ENCODE measurements at regions not wholly inside any gene's neighbourhood (a gene's known extent, or its start where the extent isn't known, plus 50 kb on each side); places are given as distances from the start of the nearest gene placed in this dataset.
A peak's percentile ranks its signal among the peaks of the same experiment; 100 is the strongest.

DNA sequence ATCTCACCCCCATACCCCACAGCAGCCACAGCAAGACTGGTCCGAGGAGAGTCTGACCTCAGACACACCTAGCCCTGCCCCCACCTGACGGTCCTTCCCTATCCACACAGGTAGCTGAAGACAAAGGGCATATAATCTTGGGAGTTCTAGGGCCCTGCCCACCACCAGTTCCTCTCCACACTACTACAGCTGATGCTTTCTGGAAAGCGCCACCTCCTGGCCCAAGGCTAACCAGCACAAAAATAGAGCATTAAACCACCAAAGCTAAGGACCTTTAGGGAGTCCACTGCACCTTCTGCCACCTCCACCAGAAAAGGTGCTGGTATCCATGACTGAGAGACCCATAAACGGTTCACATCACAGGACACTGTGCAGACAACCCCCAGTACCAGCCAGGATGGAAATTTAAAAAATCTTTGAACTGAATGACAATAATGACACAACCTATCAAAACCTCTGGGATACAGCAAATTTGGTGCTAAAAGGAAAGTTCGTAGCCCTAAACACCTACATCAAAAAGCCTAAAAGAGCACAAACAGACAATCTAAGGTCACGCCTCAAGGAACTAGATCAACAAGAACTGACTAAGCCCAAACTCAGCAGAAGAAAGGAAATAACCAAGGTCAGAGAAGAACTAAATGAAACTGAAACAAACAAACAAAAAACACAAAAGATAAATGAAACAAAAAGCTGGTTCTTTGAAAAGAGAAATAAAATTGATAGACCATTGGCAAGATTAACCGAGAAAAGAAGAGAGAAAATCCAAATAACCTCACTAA is 122.1 kb upstream of the TPRG1 start:
- no peak for DNase-seq

GRCh38 chr3:189053322-189053721 is 118.4 kb upstream of the TPRG1 start:
- no peak for DNase-seq

DNA sequence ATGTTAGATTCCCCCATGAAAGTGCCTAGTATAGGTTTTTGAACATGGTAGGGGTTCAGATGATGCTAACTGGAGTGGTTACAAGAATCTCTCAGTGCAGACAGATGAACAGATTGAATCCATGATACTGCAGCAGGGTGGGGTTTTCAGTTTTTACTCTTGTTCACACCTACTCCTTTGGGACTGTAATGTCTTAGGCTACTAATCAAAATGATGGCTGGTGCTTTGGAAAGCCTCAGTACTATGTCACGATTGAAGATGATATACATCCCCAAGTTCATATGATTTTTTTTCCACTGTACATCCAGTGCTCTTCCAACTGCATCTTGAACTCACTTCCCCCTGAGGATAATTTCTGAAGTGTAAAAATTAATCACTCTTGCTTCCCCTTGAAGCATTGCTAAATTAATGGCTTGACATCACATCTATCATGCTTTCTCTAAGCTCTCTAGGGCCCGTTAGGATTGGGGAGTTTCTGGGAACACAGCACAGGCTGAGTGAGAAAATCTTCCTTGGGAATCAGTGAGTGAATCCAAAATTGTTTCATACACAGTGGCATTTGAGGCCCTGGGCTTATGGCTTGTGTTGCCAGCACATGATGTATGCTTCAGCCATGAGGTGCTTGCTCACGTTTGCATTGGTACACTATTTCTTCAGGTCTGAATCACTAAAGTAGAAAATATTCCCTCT is 115.0 kb upstream of the TPRG1 start:
- no peak for DNase-seq

DNA sequence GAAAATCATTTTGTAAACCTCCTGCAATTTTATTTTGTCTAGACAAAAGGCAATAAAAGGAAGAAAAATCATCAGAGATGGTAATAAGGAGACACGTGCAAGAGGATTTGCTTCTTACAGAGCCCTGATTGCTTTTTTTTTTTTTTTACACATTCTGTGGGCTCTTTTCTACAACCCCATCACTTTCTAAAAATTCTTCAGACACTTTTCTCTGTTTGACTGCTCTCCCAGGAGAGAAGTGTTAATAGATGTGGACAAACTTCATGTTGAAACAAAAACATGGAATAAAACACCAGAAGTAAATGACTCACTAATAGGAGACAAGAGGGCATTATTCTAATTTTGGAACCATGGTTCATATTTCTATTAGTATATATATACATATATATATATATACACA is 114.4 kb upstream of the TPRG1 start:
- DNase-seq = no peak

DNA sequence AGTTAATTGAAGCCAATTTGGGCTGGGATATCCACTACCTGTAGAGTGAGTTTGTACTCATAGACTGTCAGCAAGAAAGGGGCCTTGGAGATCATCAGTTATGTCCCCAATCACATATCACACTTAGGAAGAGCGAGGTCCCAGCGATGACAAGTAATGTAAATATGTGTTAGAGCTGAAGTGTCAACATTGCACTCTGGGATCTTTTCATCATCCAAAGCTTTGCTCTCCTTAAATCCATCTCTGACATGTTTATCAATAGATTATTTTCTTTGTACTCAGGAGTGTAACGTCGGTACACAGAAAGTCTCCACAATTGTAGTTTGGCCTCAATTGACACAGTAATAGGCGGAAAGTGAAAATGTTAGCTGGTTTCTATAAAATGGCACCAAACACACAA is 113.7 kb upstream of the TPRG1 start:
- DNase-seq = no peak

- no peak for DNase-seq
Observed at GRCh38 chr3:189070965-189071364, 100.8 kb upstream of the TPRG1 start.

DNA sequence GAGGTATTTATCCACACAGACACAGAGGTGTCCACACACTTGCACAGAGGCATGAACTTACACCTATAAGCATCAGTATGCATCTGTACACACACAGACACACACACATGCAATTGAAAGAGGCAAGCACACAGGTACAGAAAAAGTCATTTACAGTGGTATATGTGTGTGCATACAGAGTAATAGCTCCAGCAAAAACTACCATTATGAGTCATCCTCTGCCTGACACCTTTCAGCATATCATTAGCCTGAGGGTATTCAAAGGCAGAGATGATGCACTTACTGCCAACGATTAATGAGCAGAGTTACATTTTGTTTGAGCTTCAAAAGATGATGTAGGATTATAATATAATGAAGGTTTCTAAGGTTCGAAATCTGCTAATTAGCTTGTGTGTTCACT is 100.3 kb upstream of the TPRG1 start:
- peak in 1 of 2 experiments; percentile 28 for DNase-seq

DNA sequence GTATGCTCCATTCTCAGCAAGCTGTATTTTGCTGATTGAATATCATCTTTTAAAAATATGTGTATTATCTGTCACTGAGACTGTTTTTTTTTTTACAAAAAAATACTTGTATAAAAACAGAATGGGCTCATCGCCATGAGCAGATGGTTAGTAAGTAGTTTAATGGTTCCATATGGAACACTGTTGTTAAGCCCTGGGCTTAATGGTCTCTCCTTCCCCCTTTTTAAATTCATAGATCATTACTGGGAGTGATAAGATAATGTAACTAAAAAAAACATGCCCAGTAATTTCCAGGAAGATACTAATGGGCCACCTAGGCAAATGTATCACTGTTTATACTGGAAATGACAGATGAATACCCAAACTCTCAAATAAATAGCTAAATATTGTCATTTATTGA is 95.3 kb upstream of the TPRG1 start:
- peak; percentile 74 to 91 for DNase-seq

DNA sequence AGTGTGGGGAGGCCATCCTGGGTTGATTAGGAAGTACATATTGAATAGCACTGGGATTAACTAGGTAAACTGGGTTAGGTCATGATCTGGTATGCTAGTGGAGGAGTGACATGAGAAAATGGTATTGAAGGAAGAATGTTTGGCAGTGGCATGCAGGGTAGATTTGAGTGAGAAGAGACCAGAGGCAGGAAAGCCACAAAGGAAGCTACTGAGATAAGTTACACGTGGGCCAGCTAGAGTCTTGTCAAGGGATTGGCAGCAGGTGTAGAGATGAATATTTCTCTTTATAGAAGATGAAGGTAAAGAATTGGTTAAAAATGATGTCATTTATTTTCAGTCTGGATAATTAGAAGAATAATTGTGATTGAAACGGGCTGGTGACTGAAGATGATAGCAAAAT is 91.0 kb upstream of the TPRG1 start:
- no peak for DNase-seq

DNA sequence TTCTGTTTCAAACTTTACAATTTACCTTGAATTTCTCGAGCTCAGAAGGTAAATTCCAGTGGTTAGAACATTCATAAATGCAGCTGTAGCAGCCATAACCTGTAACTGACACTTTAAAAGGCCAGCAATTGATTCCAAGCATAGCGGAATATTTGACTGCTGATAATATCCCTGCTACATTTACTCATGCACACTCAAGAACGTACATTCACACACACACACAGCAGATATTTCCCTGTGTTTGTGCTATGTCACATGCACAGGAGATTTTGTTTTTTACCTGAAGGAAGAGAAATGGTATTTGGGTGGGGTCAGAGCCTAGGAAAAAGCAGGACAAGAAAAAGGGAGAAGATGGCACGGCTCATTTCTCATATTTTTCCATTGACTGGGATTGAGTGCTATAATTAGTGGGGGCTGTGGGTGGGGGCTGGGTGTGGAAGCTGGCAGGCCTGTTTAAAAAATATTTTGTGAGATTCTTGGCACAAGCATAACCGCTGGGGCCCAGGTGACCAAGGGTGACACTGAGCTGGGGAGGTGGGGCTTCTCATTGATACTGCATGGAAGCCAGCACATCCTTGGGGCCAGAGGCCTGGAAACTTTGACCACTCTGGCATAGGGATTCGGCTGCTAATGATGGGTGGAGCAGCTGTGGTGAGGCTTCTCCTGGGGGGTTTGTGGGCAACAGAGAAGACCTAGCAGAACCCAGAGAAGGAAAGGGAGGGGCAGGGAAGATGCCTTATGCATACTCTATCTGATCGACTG is 88.9 kb upstream of the TPRG1 start:
- DNase-seq = no peak

- DNase-seq = no peak
Observed at GRCh38 chr3:189084620-189085019, 87.2 kb upstream of the TPRG1 start.

DNA sequence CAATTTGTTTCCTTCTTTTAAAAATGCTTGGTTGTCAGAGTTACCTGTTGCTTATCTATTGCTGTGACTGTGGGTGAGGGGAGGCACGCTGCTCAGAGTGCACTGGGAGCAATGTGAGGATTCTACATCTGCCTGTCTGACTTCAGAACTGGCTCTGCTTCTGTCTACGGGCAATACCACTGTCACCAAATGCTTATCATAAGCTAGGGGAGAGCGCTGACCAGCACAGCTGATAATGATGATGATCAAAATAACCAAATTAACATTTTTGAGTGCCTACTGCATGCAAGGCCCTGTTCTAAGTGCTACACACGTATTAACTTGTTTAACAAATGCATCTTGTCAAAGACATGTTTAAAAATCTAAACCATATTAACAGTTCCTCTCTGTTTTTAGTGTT is 79.2 kb upstream of the TPRG1 start:
- DNase-seq = no peak

- DNase-seq = no peak
Observed at GRCh38 chr3:189094539-189094938, 77.2 kb upstream of the TPRG1 start.

DNA sequence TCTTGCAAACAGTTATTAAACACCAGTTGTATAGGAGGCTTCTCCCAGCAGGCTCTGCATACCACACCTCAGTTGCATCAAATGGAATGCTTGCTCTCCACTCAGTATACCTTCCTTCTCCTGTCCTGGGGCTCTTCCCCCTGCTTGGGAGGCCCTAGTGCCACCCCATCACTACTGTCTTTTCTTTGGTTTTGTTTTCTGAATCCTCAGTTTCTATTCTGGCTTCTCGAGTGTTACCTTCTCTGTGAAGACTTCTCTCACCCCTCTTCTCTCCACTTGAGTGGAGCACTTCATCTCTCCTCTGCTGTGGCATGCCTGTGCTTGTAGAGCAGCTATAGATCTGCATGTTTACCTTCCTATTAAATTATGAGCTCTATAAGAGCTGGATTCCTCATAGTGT is 75.7 kb upstream of the TPRG1 start:
- DNase-seq = no peak

GRCh38 chr3:189099031-189099471 is 72.7 kb upstream of the TPRG1 start:
- DNase-seq = no peak

- DNase-seq = no peak
Observed at GRCh38 chr3:189099505-189100290, 72.1 kb upstream of the TPRG1 start.

GRCh38 chr3:189100866-189101265 is 70.9 kb upstream of the TPRG1 start:
- DNase-seq = no peak

DNA sequence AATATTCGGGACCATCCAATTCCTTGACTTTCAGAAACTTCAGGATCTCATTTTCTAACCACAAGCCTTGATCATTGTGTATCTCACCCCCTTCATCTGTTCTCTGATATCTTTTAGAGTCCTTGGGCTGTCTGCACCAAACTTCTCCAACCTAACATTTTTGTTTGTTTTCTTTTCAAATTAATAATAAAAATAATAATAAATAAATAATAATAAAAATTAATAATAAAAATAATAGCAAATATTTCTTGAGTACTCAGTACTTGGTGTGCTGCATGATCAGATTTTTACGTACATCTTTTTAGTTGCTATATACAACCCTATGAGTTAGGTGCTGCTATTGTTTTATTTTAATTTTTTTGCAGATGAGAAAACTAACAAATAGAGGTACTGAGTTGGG is 70.2 kb upstream of the TPRG1 start:
- no peak for DNase-seq

DNA sequence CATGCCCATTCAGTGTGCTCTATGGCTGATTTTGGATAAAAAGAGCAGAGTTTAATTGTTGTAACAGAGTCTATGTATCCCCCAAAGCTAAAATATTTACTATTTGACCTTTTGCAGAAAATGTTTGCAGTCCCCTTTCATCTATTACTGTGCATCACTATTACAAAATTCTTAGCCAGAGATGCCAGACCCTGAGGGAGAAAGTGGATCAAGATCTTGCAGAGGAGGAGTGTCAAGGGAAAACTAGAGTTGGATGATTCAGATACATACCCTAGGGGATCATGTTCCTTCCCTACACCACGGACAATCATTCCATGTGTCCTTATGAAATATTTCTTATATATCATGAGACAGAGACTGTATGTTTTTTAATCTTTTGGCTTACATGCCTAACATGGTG is 68.6 kb upstream of the TPRG1 start:
- no peak for DNase-seq

- DNase-seq = peak in 1 of 2 experiments; percentile 40
Observed at GRCh38 chr3:189108067-189108466, 63.7 kb upstream of the TPRG1 start.

- no peak for DNase-seq
Observed at GRCh38 chr3:189108735-189109134, 63.0 kb upstream of the TPRG1 start.

- DNase-seq = no peak
Observed at GRCh38 chr3:189109145-189109544, 62.6 kb upstream of the TPRG1 start.

DNA sequence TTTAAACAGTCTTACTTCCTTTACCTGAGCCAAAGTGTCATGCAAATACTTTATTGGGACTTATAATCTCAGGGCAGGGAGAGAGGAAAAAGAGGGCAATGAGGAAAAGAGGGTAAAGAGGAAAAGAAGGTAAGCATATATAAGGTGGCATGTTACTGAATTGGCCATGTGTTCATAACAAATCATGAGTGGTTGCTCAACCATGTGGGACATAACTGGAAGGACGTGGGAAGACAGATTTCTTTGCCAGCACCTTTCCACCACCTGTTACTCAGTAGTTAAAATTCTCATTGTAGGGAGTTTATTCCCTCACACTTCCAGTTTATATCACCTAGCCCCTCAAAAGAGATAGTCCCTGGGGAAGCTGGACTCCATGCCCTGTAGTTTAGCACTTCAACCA is 54.7 kb upstream of the TPRG1 start:
- DNase-seq = no peak

Measured in NCI-H524 (cell line).